IMR-90 (cell line): ENCODE measurements at regions not wholly inside any gene's neighbourhood (a gene's known extent, or its start where the extent isn't known, plus 50 kb on each side); places are given as distances from the start of the nearest gene placed in this dataset.

Experiments used
- ATAC-seq: fragments of 200-7000 bp; cut with Tn5 transposase; 2 replicates; pipeline ENCODE4 v1.9.1; 2020; ENCODE audit warnings: low read depth, mild to moderate bottlenecking, moderate library complexity
- BruUV-seq: library from RNA; stranded (reverse); fragments of 400-500 nt; replicated peaks from 2 replicates; lab custom pipeline; 2021; lab: Mats Ljungman, UMichigan
- CTCF ChIA-PET: fragments of 300-600 bp; formaldehyde crosslinking; extraction: SDS; loops from one replicate; lab custom pipeline; 2021; ENCODE audit warnings: antibody characterized with exemption; lab: Yijun Ruan, JAX
- POLR2A ChIA-PET: fragments of 300-600 bp; sonication (Branson Sonifier 250); formaldehyde crosslinking; loops from one replicate; lab custom pipeline; 2022; ENCODE audit warnings: antibody characterized with exemption; ENCODE audit not compliant: unreplicated experiment; lab: Charles Lee
- DNase-seq: peaks from one replicate; pipeline ENCODE4 v3.0.0; 2013
- H2AFZ ChIP-seq: replicated peaks from 2 replicates; pipeline ENCODE3; 2013; ENCODE audit warnings: low read length, mild to moderate bottlenecking; ENCODE audit not compliant: poor library complexity
- H2AK5ac ChIP-seq: 2 replicates; pipeline ENCODE4 v1.6.1; 2013; ENCODE audit warnings: low read depth, low read length, inconsistent platforms
- H2AK9ac ChIP-seq: replicated peaks from 2 replicates; pipeline ENCODE3; 2013; ENCODE audit warnings: mild to moderate bottlenecking, low read depth, low read length, moderate library complexity; ENCODE audit not compliant: poor library complexity
- H2BK120ac ChIP-seq: 2 replicates; pipeline ENCODE4 v1.6.1; 2013; ENCODE audit warnings: low read depth, low read length, inconsistent platforms
- H2BK15ac ChIP-seq: 3 replicates; pipeline ENCODE4 v1.6.1; 2013; ENCODE audit warnings: low read depth, low read length, inconsistent platforms
- H2BK20ac ChIP-seq: 2 replicates; pipeline ENCODE4 v1.6.1; 2013; ENCODE audit warnings: low read depth, mild to moderate bottlenecking, inconsistent platforms, low read length, moderate library complexity
- H2BK5ac ChIP-seq: 2 replicates; pipeline ENCODE4 v1.6.1; 2013; ENCODE audit warnings: mild to moderate bottlenecking, low read depth, low read length, inconsistent platforms; ENCODE audit not compliant: poor library complexity, severe bottlenecking
- H3K14ac ChIP-seq: replicated peaks from 2 replicates; pipeline ENCODE4 v1.6.1; 2013; ENCODE audit warnings: low read depth, low read length, inconsistent platforms
- H3K18ac ChIP-seq: 2 replicates; pipeline ENCODE4 v1.6.1; 2013; ENCODE audit warnings: low read depth, low read length, control low read depth
- H3K23ac ChIP-seq: 2 replicates; pipeline ENCODE4 v1.6.1; 2013; ENCODE audit warnings: low read depth, low read length, inconsistent platforms
- H3K27ac ChIP-seq: 2 replicates; pipeline ENCODE4 v1.5.1; 2013; ENCODE audit warnings: mild to moderate bottlenecking, control low read depth, low read length; ENCODE audit not compliant: insufficient read depth
- H3K27me3 ChIP-seq: 2 replicates; pipeline ENCODE4 v1.6.1; 2013; ENCODE audit warnings: low read length; ENCODE audit not compliant: control insufficient read depth, insufficient read depth
- H3K36me3 ChIP-seq: 2 replicates; pipeline ENCODE4 v1.6.1; 2013; ENCODE audit warnings: low read length, mixed read lengths; ENCODE audit not compliant: control insufficient read depth, insufficient read depth
- H3K4ac ChIP-seq: 2 replicates; pipeline ENCODE4 v1.6.1; 2013; ENCODE audit warnings: low read depth, low read length, inconsistent platforms
- H3K4me1 ChIP-seq: 2 replicates; pipeline ENCODE4 v1.6.1; 2013; ENCODE audit warnings: low read length, mixed read lengths; ENCODE audit not compliant: control insufficient read depth, insufficient read depth
- H3K4me2 ChIP-seq: 2 replicates; pipeline ENCODE4 v1.6.1; 2013; ENCODE audit warnings: low read depth, mild to moderate bottlenecking, control low read depth, low read length, moderate library complexity
- H3K4me3 ChIP-seq: 2 replicates; pipeline ENCODE4 v1.5.1; 2013; ENCODE audit warnings: low read depth, mild to moderate bottlenecking, control low read depth, low read length, moderate library complexity; ENCODE audit not compliant: insufficient read depth
- H3K56ac ChIP-seq: 2 replicates; pipeline ENCODE4 v1.6.1; 2013; ENCODE audit warnings: low read length, inconsistent platforms; ENCODE audit not compliant: insufficient read depth; ENCODE audit errors: extremely low read depth
- H3K79me1 ChIP-seq, 2 experiments: 2 replicates each; pipeline ENCODE4 v1.6.1; 2013; ENCODE audit warnings: low read length in 2 of 2, inconsistent platforms in 1 of 2, low read depth in 1 of 2
- H3K9ac ChIP-seq: 2 replicates; pipeline ENCODE4 v1.6.1; 2013; ENCODE audit warnings: low read depth, low read length, control low read depth
- H3K9me1 ChIP-seq: 2 replicates; pipeline ENCODE4 v1.6.1; 2013; ENCODE audit warnings: low read length, inconsistent platforms; ENCODE audit not compliant: insufficient read depth
- H3K9me3 ChIP-seq: 2 replicates; pipeline ENCODE4 v1.6.1; 2013; ENCODE audit warnings: low read length; ENCODE audit not compliant: control insufficient read depth, insufficient read depth
- H4K20me1 ChIP-seq: 2 replicates; pipeline ENCODE4 v1.6.1; 2013; ENCODE audit warnings: low read length, inconsistent platforms; ENCODE audit not compliant: insufficient read depth
- H4K5ac ChIP-seq: 2 replicates; pipeline ENCODE4 v1.6.1; 2013; ENCODE audit warnings: mild to moderate bottlenecking, low read depth, low read length, control low read depth
- H4K8ac ChIP-seq, 2 experiments: 2 replicates each; pipeline ENCODE4 v1.6.1; 2013; ENCODE audit warnings: low read depth in 2 of 2, low read length in 2 of 2, control low read depth in 1 of 2, inconsistent platforms in 1 of 2
- H4K91ac ChIP-seq: 2 replicates; pipeline ENCODE4 v1.6.1; 2013; ENCODE audit warnings: low read depth, low read length, inconsistent platforms; ENCODE audit not compliant: insufficient read depth
- BHLHE40 ChIP-seq: fragments of 150-350 bp; IDR thresholded peaks from 2 replicates; pipeline ENCODE4 v1.6.1; 2016; ENCODE audit warnings: mild to moderate bottlenecking, low read depth, low read length
- CEBPB ChIP-seq: IDR thresholded peaks from 2 replicates; pipeline ENCODE4 v1.6.1; 2012; ENCODE audit warnings: low read depth, low read length, improper control_type of control experiment
- CHD1 ChIP-seq: IDR thresholded peaks from 2 replicates; pipeline ENCODE4 v1.6.1; 2012; ENCODE audit warnings: low read depth, low read length, improper control_type of control experiment
- FOS ChIP-seq: fragments of 150-350 bp; IDR thresholded peaks from 2 replicates; pipeline ENCODE4 v1.6.1; 2016; ENCODE audit warnings: low read depth, low read length
- MAZ ChIP-seq: IDR thresholded peaks from 2 replicates; pipeline ENCODE4 v1.6.1; 2012; ENCODE audit warnings: low read depth, mild to moderate bottlenecking, low read length, improper control_type of control experiment, moderate library complexity, borderline replicate concordance
- MXI1 ChIP-seq: IDR thresholded peaks from 2 replicates; pipeline ENCODE4 v1.6.1; 2012; ENCODE audit warnings: low read depth, mild to moderate bottlenecking, low read length, moderate library complexity, borderline replicate concordance
- POLR2A ChIP-seq: IDR thresholded peaks from 2 replicates; pipeline ENCODE4 v1.6.1; 2012; ENCODE audit warnings: mild to moderate bottlenecking, low read depth, low read length
- RFX5 ChIP-seq: IDR thresholded peaks from 2 replicates; pipeline ENCODE4 v1.8.0; 2012; ENCODE audit warnings: low read depth, mild to moderate bottlenecking, low read length, moderate library complexity
- SMC3 ChIP-seq: fragments of 150-350 bp; IDR thresholded peaks from 2 replicates; pipeline ENCODE4 v1.6.1; 2016; ENCODE audit warnings: low read depth, mild to moderate bottlenecking, antibody characterized with exemption, low read length, moderate library complexity
- WGBS, 2 experiments: methylation state at CpG; one replicate each; pipeline versions ENCODE4 v1.1.5 to v1.1.7; 2013; ENCODE audit warnings: missing lambda C conversion rate in 2 of 2; ENCODE audit not compliant: insufficient read length in 1 of 2; ENCODE audit errors: extremely low coverage in 2 of 2; 5-methylcytosine and 5-hydroxymethylcytosine counted together
- dilution Hi-C: fragments of 300-500 bp; cut with HindIII; formaldehyde crosslinking; loops from one replicate; pipeline ENCODE4 v1.14.3; 2018; ENCODE audit warnings: low sequenced_read_pairs; ENCODE audit not compliant: unreplicated experiment
- in situ Hi-C: fragments of 300-500 bp; cut with MboI; formaldehyde crosslinking; loops from 3 replicates; pipeline ENCODE4 v1.14.3; 2019; ENCODE audit warnings: low sequenced_read_pairs, inconsistent platforms, mixed read lengths
- intact Hi-C: fragments of 100-400 bp; cut with micrococcal nuclease; formaldehyde crosslinking; loops from 2 replicates; pipeline ENCODE4 v1.10.0; 2022
- TF ChIP-seq, protein P1 (sequence below): fragments of 150-350 bp; IDR thresholded peaks from 2 replicates; pipeline ENCODE4 v1.6.1; 2017; ENCODE audit warnings: mild to moderate bottlenecking, antibody characterized with exemption, low read length, low read depth
- TF ChIP-seq, protein P2 (sequence below): fragments of 150-350 bp; IDR thresholded peaks from 2 replicates; pipeline ENCODE4 v1.6.1; 2016; ENCODE audit warnings: low read depth, mild to moderate bottlenecking, low read length, moderate library complexity, borderline replicate concordance

DNA sequence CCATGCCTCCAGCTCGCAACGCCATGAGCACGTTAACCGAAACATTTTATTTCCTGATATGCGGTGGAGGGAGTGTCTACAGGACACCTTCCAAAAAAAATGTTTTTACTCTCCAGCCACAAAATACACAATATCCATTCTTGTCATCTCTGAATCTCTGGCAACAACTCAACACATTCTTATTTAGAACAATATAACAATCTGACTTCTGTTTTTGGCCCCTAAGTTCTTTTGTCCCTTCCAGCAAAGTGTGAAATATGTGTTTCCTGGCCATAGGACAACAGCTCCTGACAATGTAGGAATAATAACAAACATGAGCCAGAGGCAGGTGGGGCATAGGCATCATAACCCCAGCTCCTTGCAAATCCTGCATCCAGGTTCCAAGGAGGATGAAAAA lies 163.0 kb downstream of the DDX1 start:
- H4K91ac ChIP-seq: no peak overlapping the region
- no peak overlapping the region for H3K4me3 ChIP-seq
- no peaks in the 10 kb centered on the region for H3K4me1 ChIP-seq
- dilution Hi-C loops: no loop called here
- no peaks in the 10 kb centered on the region for H3K27me3 ChIP-seq
- no peak overlapping the region for H3K27ac ChIP-seq
- H3K18ac ChIP-seq: no peak overlapping the region
- no peak overlapping the region for H3K14ac ChIP-seq
- no peak for TF ChIP-seq FOS
- no peak for TF ChIP-seq MAZ
- no peak for TF ChIP-seq MXI1
- TF ChIP-seq CHD1: no peak
- TF ChIP-seq CEBPB: no peak
- TF ChIP-seq BHLHE40: no peak
- no peak for TF ChIP-seq POLR2A
- TF ChIP-seq SMC3: no peak
- no peak for TF ChIP-seq RFX5
- TF ChIP-seq, protein P1, sequence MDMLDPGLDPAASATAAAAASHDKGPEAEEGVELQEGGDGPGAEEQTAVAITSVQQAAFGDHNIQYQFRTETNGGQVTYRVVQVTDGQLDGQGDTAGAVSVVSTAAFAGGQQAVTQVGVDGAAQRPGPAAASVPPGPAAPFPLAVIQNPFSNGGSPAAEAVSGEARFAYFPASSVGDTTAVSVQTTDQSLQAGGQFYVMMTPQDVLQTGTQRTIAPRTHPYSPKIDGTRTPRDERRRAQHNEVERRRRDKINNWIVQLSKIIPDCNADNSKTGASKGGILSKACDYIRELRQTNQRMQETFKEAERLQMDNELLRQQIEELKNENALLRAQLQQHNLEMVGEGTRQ: no peak
- TF ChIP-seq, protein P2, sequence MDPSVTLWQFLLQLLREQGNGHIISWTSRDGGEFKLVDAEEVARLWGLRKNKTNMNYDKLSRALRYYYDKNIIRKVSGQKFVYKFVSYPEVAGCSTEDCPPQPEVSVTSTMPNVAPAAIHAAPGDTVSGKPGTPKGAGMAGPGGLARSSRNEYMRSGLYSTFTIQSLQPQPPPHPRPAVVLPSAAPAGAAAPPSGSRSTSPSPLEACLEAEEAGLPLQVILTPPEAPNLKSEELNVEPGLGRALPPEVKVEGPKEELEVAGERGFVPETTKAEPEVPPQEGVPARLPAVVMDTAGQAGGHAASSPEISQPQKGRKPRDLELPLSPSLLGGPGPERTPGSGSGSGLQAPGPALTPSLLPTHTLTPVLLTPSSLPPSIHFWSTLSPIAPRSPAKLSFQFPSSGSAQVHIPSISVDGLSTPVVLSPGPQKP: no peak
- no peak for DNase-seq
- no peak overlapping the region for H3K56ac ChIP-seq
- BruUV-seq: no TSS peak
- no peak overlapping the region for H3K23ac ChIP-seq
- H2BK15ac ChIP-seq: no peak overlapping the region
- no peaks in the 10 kb centered on the region for H4K20me1 ChIP-seq
- H3K9me1 ChIP-seq: no peaks in the 10 kb centered on the region
- no peak overlapping the region for H2AK9ac ChIP-seq
- H2AFZ ChIP-seq: no peak overlapping the region
- H3K9me3 ChIP-seq: peaks cover 11% of the 10 kb centered on the region; the same call in 1 of the 2 replicates
- POLR2A ChIA-PET: no interaction called here
- no peak overlapping the region for H3K4ac ChIP-seq
- WGBS, 2 experiments: 80% methylated on average over 1 of the region's 5 CpGs; no CpG with 5 or more reads in 1 of the 2 experiments
- no peak overlapping the region for H2BK5ac ChIP-seq
- intact Hi-C loops: no loop called here
- H4K8ac ChIP-seq: no peak overlapping the region
- no peak overlapping the region for H2BK20ac ChIP-seq
- CTCF ChIA-PET: no interaction called here
- no peak overlapping the region for H2BK120ac ChIP-seq
- no peaks in the 10 kb centered on the region for H3K36me3 ChIP-seq
- H3K4me2 ChIP-seq: no peak overlapping the region
- no peak overlapping the region for H4K5ac ChIP-seq
- H3K79me1 ChIP-seq: no peaks in the 10 kb centered on the region
- in situ Hi-C loops: no loop called here
- H3K9ac ChIP-seq: no peak overlapping the region
- ATAC-seq: no peak
- H2AK5ac ChIP-seq: no peak overlapping the region
